ENCODE measurements at regions not wholly inside any gene's neighbourhood (a gene's known extent, or its start where the extent isn't known, plus 50 kb on each side); places are given as distances from the start of the nearest gene placed in this dataset.

DNA sequence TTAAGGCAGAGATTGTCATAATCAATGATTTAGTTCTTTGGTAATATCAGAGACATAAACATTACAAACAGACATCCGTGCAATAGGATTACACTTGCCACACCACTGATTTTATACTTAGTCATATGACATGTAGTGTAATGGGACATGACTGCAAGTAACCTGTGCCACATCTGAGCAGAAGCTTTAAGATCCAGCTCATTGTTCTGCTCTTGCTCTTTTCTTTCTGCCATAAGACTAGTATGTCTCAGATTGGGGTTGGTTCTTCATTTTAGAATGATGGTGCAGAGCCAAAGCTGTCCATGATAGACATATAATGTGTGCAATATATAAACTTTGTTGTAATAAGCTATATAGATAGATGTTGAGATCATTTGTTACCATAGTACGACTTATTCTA, 119.7 kb upstream of the SEMA3A start:
- Mint-ChIP-seq H3K36me3 (ENCODE audit: low read depth) (no peaks in the 10 kb centered on the region), H3K4me3 (no peak overlapping the region), H3K4me1 (no peaks in the 10 kb centered on the region), H3K27ac (ENCODE audit: unreplicated experiment) (no peak overlapping the region), H3K27me3 (ENCODE audit: low read depth) (no peaks in the 10 kb centered on the region), H3K9me3 (no peaks in the 10 kb centered on the region)
- TF ChIP-seq, protein P1, sequence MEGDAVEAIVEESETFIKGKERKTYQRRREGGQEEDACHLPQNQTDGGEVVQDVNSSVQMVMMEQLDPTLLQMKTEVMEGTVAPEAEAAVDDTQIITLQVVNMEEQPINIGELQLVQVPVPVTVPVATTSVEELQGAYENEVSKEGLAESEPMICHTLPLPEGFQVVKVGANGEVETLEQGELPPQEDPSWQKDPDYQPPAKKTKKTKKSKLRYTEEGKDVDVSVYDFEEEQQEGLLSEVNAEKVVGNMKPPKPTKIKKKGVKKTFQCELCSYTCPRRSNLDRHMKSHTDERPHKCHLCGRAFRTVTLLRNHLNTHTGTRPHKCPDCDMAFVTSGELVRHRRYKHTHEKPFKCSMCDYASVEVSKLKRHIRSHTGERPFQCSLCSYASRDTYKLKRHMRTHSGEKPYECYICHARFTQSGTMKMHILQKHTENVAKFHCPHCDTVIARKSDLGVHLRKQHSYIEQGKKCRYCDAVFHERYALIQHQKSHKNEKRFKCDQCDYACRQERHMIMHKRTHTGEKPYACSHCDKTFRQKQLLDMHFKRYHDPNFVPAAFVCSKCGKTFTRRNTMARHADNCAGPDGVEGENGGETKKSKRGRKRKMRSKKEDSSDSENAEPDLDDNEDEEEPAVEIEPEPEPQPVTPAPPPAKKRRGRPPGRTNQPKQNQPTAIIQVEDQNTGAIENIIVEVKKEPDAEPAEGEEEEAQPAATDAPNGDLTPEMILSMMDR (conservative IDR thresholded peaks at IDR 0.05), result no peak
- no peak for DNase-seq (ENCODE audit: low read depth, low spot score)

DNA sequence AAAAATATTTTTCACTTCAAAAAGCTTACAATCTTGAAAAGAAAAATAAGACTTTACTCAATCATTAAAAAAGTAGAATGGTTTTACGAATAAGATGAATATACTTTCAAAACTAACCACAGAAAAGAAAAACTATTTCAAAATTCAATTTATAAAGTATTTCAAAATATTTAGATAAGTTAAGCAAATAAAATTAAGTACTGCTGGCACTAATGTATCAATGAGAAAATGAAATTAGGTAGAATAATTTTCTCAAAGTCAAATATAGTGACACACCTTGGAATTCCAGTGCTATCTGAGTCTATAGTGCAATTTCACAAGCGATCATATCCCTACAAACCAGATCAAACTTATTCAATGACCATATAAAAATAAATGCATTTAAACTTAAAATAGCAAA, 109.8 kb upstream of the SEMA3A start:
- H3K36me3 Mint-ChIP-seq (ENCODE audit: low read depth), result no peaks in the 10 kb centered on the region
- no peak overlapping the region for H3K27ac Mint-ChIP-seq (ENCODE audit: unreplicated experiment)
- H3K27me3 Mint-ChIP-seq (ENCODE audit: low read depth), result no peaks in the 10 kb centered on the region
- H3K4me1 Mint-ChIP-seq, result no peaks in the 10 kb centered on the region
- peaks cover 2% of the 10 kb centered on the region for H3K9me3 Mint-ChIP-seq
- TF ChIP-seq, protein P1 (conservative IDR thresholded peaks at IDR 0.05), result no peak
- no peak overlapping the region for H3K4me3 Mint-ChIP-seq
- DNase-seq (ENCODE audit: low read depth, low spot score), result no peak

DNA sequence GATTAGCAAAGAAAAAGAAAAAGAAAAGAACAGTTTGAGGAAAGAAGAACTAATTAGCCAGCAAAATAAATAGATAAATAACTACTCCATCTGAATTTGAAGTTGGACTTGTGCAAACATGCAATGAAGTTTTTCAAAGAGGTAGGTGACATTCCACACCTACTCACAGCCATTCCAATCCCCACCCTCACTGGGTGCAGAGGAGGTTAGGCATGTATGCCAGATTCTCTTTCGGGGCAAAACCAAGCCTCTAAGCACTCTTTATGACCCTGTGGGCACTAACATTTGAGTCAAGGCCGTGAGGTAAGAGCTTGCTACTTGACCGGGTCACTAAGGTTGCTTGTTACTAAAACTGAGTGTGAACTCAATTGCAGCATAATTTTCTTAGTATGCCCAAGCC, 108.4 kb upstream of the SEMA3A start:
- no peaks in the 10 kb centered on the region for H3K9me3 Mint-ChIP-seq
- no peak overlapping the region for H3K27ac Mint-ChIP-seq (ENCODE audit: unreplicated experiment)
- TF ChIP-seq, protein P1 (conservative IDR thresholded peaks at IDR 0.05), result no peak
- no peak for DNase-seq (ENCODE audit: low read depth, low spot score)
- no peak overlapping the region for H3K4me3 Mint-ChIP-seq
- no peaks in the 10 kb centered on the region for H3K36me3 Mint-ChIP-seq (ENCODE audit: low read depth)
- no peaks in the 10 kb centered on the region for H3K27me3 Mint-ChIP-seq (ENCODE audit: low read depth)
- H3K4me1 Mint-ChIP-seq, result no peaks in the 10 kb centered on the region

DNA sequence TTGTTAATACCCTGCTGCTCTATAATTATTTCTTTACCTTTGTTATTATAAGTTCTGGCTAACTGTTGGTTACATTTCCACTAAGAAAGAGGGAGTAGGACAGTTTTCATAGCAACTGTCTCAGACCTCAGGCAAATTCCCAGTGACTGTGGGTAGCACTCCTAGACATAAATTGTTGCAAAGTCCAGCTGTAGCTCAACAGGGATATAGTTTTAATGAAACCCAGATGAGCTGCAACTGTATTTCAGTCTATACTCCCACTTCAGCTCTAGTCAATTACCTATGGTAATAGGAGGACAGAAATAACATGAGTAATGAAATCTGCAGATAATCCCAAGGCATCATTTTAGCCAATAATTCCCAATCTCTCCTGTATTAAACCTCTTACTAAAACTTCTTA, 103.0 kb upstream of the SEMA3A start:
- no peak overlapping the region for H3K4me3 Mint-ChIP-seq
- no peaks in the 10 kb centered on the region for H3K4me1 Mint-ChIP-seq
- H3K9me3 Mint-ChIP-seq, result no peaks in the 10 kb centered on the region
- DNase-seq (ENCODE audit: low read depth, low spot score), result no peak
- no peaks in the 10 kb centered on the region for H3K36me3 Mint-ChIP-seq (ENCODE audit: low read depth)
- H3K27me3 Mint-ChIP-seq (ENCODE audit: low read depth), result no peaks in the 10 kb centered on the region
- TF ChIP-seq, protein P1 (conservative IDR thresholded peaks at IDR 0.05), result no peak
- H3K27ac Mint-ChIP-seq (ENCODE audit: unreplicated experiment), result no peak overlapping the region

DNA sequence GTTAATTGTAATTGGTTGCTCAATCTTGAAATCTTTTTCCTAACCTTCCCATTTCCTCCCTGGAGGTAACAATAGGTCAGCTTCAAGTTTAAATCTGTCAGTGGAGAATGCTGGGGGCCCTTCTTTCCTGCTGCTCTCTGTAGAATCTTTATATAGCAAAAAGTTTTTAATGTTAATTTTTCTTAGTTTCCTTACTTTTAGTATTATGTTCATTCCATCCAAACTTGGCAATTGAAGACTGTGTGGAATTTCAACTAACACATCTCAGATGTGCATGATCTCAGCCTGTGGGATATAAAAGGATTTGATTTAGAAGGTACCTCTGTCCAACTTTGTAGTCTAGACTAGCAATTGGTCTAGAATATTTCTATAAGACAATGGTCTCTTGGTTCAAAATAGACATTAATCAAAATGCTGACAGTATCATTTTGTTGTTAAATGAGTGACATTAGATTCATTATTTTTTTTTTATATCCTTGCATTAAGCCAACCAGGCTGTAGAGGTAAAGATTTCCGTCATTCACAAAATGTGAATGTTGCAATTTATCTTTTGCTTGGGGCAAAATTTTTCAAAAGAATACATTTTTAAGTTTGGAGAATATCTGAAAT, 100.4 kb upstream of the SEMA3A start:
- peaks cover 6% of the 10 kb centered on the region for H3K4me1 Mint-ChIP-seq
- TF ChIP-seq, protein P1 (conservative IDR thresholded peaks at IDR 0.05), result no peak
- H3K36me3 Mint-ChIP-seq (ENCODE audit: low read depth), result no peaks in the 10 kb centered on the region
- H3K4me3 Mint-ChIP-seq, result no peak overlapping the region
- no peak overlapping the region for H3K27ac Mint-ChIP-seq (ENCODE audit: unreplicated experiment)
- no peaks in the 10 kb centered on the region for H3K27me3 Mint-ChIP-seq (ENCODE audit: low read depth)
- no peak for DNase-seq (ENCODE audit: low read depth, low spot score)
- no peaks in the 10 kb centered on the region for H3K9me3 Mint-ChIP-seq
